ENCODE measurements at regions not wholly inside any gene's neighbourhood (a gene's known extent, or its start where the extent isn't known, plus 50 kb on each side); places are given as distances from the start of the nearest gene placed in this dataset.

GRCh38 chr1:93770640-93771039 is 89.0 kb upstream of the BCAR3 start:
- Histone ChIP-seq H3K9me3 (no peaks in the 10 kb centered on the region), H3K27ac (no peak overlapping the region), H3K4me1 (peaks cover 6% of the 10 kb centered on the region), H3K36me3 (replicated peaks in 1 of 2; ENCODE audit: insufficient read depth in 1 of 2, low read depth in 2 of 2) (no peaks in the 10 kb centered on the region), H3K4me3 (no peak overlapping the region), H3K27me3 (no peaks in the 10 kb centered on the region)
- intact Hi-C loops (cut with DNase I) = no loop called here
- no peak for TF ChIP-seq POLR2A (IDR thresholded peaks at IDR 0.05)
- no peak for TF ChIP-seq CTCF (IDR thresholded peaks at IDR 0.05)
- ATAC-seq = no peak
- whole genome bisulfite sequencing, 2 donors = 79 to 92% methylated on average over 2 of the region's 2 CpGs
- DNase-seq = no peak

GRCh38 chr1:93769777-93770176 is 88.1 kb upstream of the BCAR3 start:
- intact Hi-C loops (cut with DNase I) = no loop called here
- Histone ChIP-seq H3K36me3 (replicated peaks in 1 of 2; ENCODE audit: insufficient read depth in 1 of 2, low read depth in 2 of 2) (no peaks in the 10 kb centered on the region), H3K27me3 (no peaks in the 10 kb centered on the region), H3K27ac (no peak overlapping the region), H3K4me1 (peaks cover 6% of the 10 kb centered on the region), H3K4me3 (no peak overlapping the region), H3K9me3 (no peaks in the 10 kb centered on the region)
- WGBS, 2 donors = 73 to 75% methylated on average over 2 of the region's 2 CpGs
- no peak for ATAC-seq
- DNase-seq = no peak
- no peak for TF ChIP-seq CTCF (IDR thresholded peaks at IDR 0.05)
- no peak for TF ChIP-seq POLR2A (IDR thresholded peaks at IDR 0.05)

DNA sequence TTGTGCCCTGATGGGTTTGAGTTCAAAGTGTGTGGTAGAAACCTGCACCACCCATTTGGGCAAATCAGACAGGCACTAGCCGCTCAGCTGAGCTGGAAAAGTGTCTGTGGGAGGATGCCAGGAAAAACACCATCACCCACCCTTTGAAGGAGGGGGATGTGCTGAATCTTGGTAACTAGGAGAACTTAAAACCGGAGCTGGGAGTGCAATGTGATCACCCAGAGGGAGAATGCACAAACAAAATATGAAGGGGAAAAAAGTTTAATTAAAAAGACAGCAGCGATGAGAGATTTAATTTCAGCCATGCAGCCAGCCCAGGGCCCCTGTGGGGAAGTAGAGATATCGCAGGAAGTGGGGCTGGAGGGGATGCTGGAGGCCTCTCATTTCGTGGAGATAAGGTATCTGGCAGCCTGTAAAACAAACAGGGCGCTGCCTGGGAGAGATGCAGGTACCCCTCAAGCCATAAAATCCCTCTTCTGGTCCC is 86.8 kb upstream of the BCAR3 start:
- no peaks in the 10 kb centered on the region for H3K27me3 ChIP-seq
- no peak overlapping the region for H3K27ac ChIP-seq
- WGBS, 2 donors = 57 to 74% methylated on average over 6 of the region's 6 CpGs
- H3K4me3 ChIP-seq = no peak overlapping the region
- H3K9me3 ChIP-seq = no peaks in the 10 kb centered on the region
- H3K4me1 ChIP-seq = peaks cover 6% of the 10 kb centered on the region
- ATAC-seq (no peak), DNase-seq (no peak)
- intact Hi-C loops (cut with DNase I) = no loop called here
- no peaks in the 10 kb centered on the region for H3K36me3 ChIP-seq (replicated peaks in 1 of 2; ENCODE audit: insufficient read depth in 1 of 2, low read depth in 2 of 2)
- no peak for TF ChIP-seq POLR2A (IDR thresholded peaks at IDR 0.05)
- TF ChIP-seq CTCF (IDR thresholded peaks at IDR 0.05) = no peak

DNA sequence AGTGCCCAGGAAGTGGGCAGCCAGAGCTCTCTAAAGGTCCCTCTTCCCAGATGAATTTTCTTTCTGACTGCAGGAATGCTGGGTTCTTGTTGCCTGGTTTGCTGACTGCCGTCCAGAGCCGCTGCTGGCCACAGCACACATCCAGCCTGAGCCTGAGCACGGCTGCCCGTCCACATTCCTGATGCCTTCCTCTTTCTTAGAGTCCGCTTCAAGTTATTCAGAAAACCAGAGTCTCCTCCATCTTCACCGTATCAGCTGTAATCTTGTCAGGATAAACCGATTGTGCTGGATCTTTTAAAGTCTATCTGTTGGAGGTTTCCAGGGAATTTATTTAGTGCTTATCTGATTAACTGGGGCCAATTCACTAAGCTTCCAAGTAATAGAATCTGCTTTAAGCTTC is 84.8 kb upstream of the BCAR3 start:
- WGBS, 2 donors = 80 to 89% methylated on average over 7 of the region's 7 CpGs
- TF ChIP-seq CTCF (IDR thresholded peaks at IDR 0.05) (no peak), POLR2A (IDR thresholded peaks at IDR 0.05) (no peak)
- Histone ChIP-seq H3K36me3 (replicated peaks in 1 of 2; ENCODE audit: insufficient read depth in 1 of 2, low read depth in 2 of 2) (no peaks in the 10 kb centered on the region), H3K27ac (no peak overlapping the region), H3K4me3 (no peak overlapping the region), H3K9me3 (no peaks in the 10 kb centered on the region), H3K27me3 (no peaks in the 10 kb centered on the region), H3K4me1 (peaks cover 6% of the 10 kb centered on the region)
- intact Hi-C loops (cut with DNase I) = no loop called here
- no peak for DNase-seq
- no peak for ATAC-seq

- H3K9me3 ChIP-seq = no peaks in the 10 kb centered on the region
- no peaks in the 10 kb centered on the region for H3K27me3 ChIP-seq
- H3K36me3 ChIP-seq (replicated peaks in 1 of 2; ENCODE audit: insufficient read depth in 1 of 2, low read depth in 2 of 2) = no peaks in the 10 kb centered on the region
- H3K4me3 ChIP-seq = no peak overlapping the region
- no peak overlapping the region for H3K27ac ChIP-seq
- peaks cover 6% of the 10 kb centered on the region for H3K4me1 ChIP-seq
- DNase-seq (no peak), ATAC-seq (no peak)
- intact Hi-C loops (cut with DNase I) = no loop called here
- TF ChIP-seq POLR2A (IDR thresholded peaks at IDR 0.05) (no peak), CTCF (IDR thresholded peaks at IDR 0.05) (no peak)
Measured at GRCh38 chr1:93765099-93765498, 83.5 kb upstream of the BCAR3 start.

Measured in body of pancreas (tissue), 4 donors.